CD14-positive monocyte (primary cell): ENCODE measurements at regions not wholly inside any gene's neighbourhood (a gene's known extent, or its start where the extent isn't known, plus 50 kb on each side); places are given as distances from the start of the nearest gene placed in this dataset.

Source experiments
- DNase-seq, 3 donors: peaks; one replicate each; pipeline ENCODE4 v3.0.0-alpha.2; 2011 to 2022
- H2AFZ ChIP-seq: 2 replicates; pipeline ENCODE4 v1.6.0; 2012; ENCODE audit warnings: mild to moderate bottlenecking, low read depth, low read length, inconsistent platforms; ENCODE audit not compliant: insufficient read depth, poor library complexity, severe bottlenecking
- H3K27ac ChIP-seq, 2 donors: 1 replicate in 1 of 2; 2 replicates in 1 of 2; pipeline ENCODE4 v1.5.1; 2012 to 2013; ENCODE audit warnings: low read length in 2 of 2, control low read depth in 1 of 2, inconsistent platforms in 1 of 2, low read depth in 1 of 2, mild to moderate bottlenecking in 1 of 2
- H3K27me3 ChIP-seq, 2 donors: one replicate each; pipeline versions ENCODE4 v1.6.0 to v1.6.1; 2011 to 2013; ENCODE audit warnings: low read length in 2 of 2; ENCODE audit not compliant: control insufficient read depth in 2 of 2, insufficient read depth in 2 of 2
- H3K36me3 ChIP-seq, 2 donors: replicated peaks in 1 of 2; 1 replicate in 1 of 2; 2 replicates in 1 of 2; pipeline versions ENCODE4 v1.5.1 to v1.6.1; 2012 to 2013; ENCODE audit warnings: low read length in 2 of 2, control low read depth in 1 of 2, inconsistent platforms in 1 of 2, mild to moderate bottlenecking in 1 of 2; ENCODE audit not compliant: insufficient read depth in 2 of 2, control insufficient read depth in 1 of 2
- H3K4me1 ChIP-seq, 2 donors: 1 replicate in 1 of 2; 2 replicates in 1 of 2; pipeline versions ENCODE4 v1.5.1 to v1.6.1; 2012 to 2013; ENCODE audit warnings: low read length in 2 of 2, control low read depth in 1 of 2, inconsistent platforms in 1 of 2, mild to moderate bottlenecking in 1 of 2, moderate library complexity in 1 of 2; ENCODE audit not compliant: insufficient read depth in 2 of 2, control insufficient read depth in 1 of 2
- H3K4me2 ChIP-seq: replicated peaks from 2 replicates; pipeline ENCODE3; 2012; ENCODE audit warnings: low read length, moderate library complexity, mild to moderate bottlenecking; ENCODE audit not compliant: poor library complexity, severe bottlenecking; ENCODE audit errors: extremely low read depth
- H3K4me3 ChIP-seq, 3 experiments: fragments of 200-600 bp in 1 of 3; sonication (generic) in 1 of 3; replicated peaks in 1 of 3; 1 replicate in 2 of 3; 2 replicates in 1 of 3; pipeline ENCODE4 v1.5.1; 2011 to 2013; ENCODE audit warnings: low read length in 3 of 3, mild to moderate bottlenecking in 3 of 3, control low read depth in 2 of 3, low read depth in 2 of 3, inconsistent platforms in 1 of 3, moderate library complexity in 1 of 3
- H3K79me2 ChIP-seq: 2 replicates; pipeline ENCODE4 v1.6.0; 2012; ENCODE audit warnings: mild to moderate bottlenecking, control low read depth, inconsistent platforms, low read length, moderate library complexity; ENCODE audit not compliant: insufficient read depth
- H3K9ac ChIP-seq: 2 replicates; pipeline ENCODE4 v1.6.0; 2017; ENCODE audit warnings: low read length, mild to moderate bottlenecking; ENCODE audit not compliant: insufficient read depth, poor library complexity, severe bottlenecking
- H3K9me3 ChIP-seq, 2 donors: replicated peaks in 1 of 2; 1 replicate in 1 of 2; 2 replicates in 1 of 2; pipeline versions ENCODE4 v1.5.1 to v1.6.1; 2012 to 2013; ENCODE audit warnings: low read length in 2 of 2, control low read depth in 1 of 2; ENCODE audit not compliant: control insufficient read depth in 1 of 2, insufficient read depth in 1 of 2
- H4K20me1 ChIP-seq: 2 replicates; pipeline ENCODE4 v1.6.0; 2012; ENCODE audit warnings: mild to moderate bottlenecking, low read length, control low read depth, moderate library complexity; ENCODE audit not compliant: insufficient read depth
- H3K27ac Mint-ChIP-seq, 7 donors: one replicate each; pipeline ENCODE4 v1.8.0; 2020; ENCODE audit warnings: mild to moderate bottlenecking in 7 of 7, mixed read lengths in 7 of 7, moderate library complexity in 6 of 7, inconsistent platforms in 2 of 7
- H3K27me3 Mint-ChIP-seq, 3 donors: one replicate each; pipeline ENCODE4 v1.8.0; 2021 to 2022; ENCODE audit warnings: low read depth in 3 of 3, mild to moderate bottlenecking in 3 of 3, mixed read lengths in 3 of 3, moderate library complexity in 3 of 3, inconsistent platforms in 1 of 3
- H3K36me3 Mint-ChIP-seq, 2 donors: one replicate each; pipeline ENCODE4 v1.8.0; 2020; ENCODE audit warnings: mixed read lengths in 2 of 2, inconsistent platforms in 1 of 2, mild to moderate bottlenecking in 1 of 2
- H3K4me1 Mint-ChIP-seq: one replicate; pipeline ENCODE4 v1.8.0; 2020; ENCODE audit warnings: mild to moderate bottlenecking, mixed read lengths
- H3K4me3 Mint-ChIP-seq, 2 donors: one replicate each; pipeline ENCODE4 v1.8.0; 2020; ENCODE audit warnings: mild to moderate bottlenecking in 2 of 2, mixed read lengths in 2 of 2, moderate library complexity in 1 of 2
- H3K9me3 Mint-ChIP-seq, 7 donors: one replicate each; pipeline ENCODE4 v1.8.0; 2020 to 2022; ENCODE audit warnings: mixed read lengths in 7 of 7, mild to moderate bottlenecking in 6 of 7, moderate library complexity in 6 of 7, inconsistent platforms in 2 of 7
- CTCF ChIP-seq: fragments of 200-600 bp; IDR thresholded peaks from one replicate; pipeline ENCODE4 v1.8.0; 2022; ENCODE audit warnings: antibody characterized with exemption, mild to moderate bottlenecking
- WGBS: methylation state at CpG from one replicate; pipeline ENCODE4 v1.1.5; 2013; ENCODE audit warnings: missing lambda C conversion rate; ENCODE audit not compliant: insufficient coverage; 5-methylcytosine and 5-hydroxymethylcytosine counted together
- intact Hi-C, 2 donors: fragments of 100-400 bp; cut with micrococcal nuclease; formaldehyde crosslinking; loops; one replicate each; pipeline versions ENCODE4 v1.15.0 to v1.15.1; 2023

GRCh38 chr7:68313806-68314205 lies 1284.5 kb upstream of the AUTS2 start:
- H3K4me1 ChIP-seq, result no peaks in the 10 kb centered on the region
- no peak overlapping the region for H3K4me3 ChIP-seq
- WGBS, result no CpG with 5 or more reads among the region's 4 CpGs
- Mint-ChIP-seq H3K27ac (peak overlapping the region in 1 of 7 donors; percentile 40), H3K27me3 (no peaks in the 10 kb centered on the region), H3K4me1 (no peaks in the 10 kb centered on the region), H3K4me3 (no peak overlapping the region), H3K9me3 (peaks cover 3 to 63% (median 37%) of the 10 kb centered on the region in 7 donors), H3K36me3 (no peaks in the 10 kb centered on the region)
- TF ChIP-seq CTCF, result no peak
- peaks cover 51 to 61% of the 10 kb centered on the region in 2 donors for H3K9me3 ChIP-seq
- DNase-seq, result no peak
- H4K20me1 ChIP-seq, result no peaks in the 10 kb centered on the region
- no peak overlapping the region for H3K9ac ChIP-seq
- H3K79me2 ChIP-seq, result no peaks in the 10 kb centered on the region
- H2AFZ ChIP-seq, result no peak overlapping the region
- intact Hi-C loops, result no loop called here
- no peak overlapping the region for H3K27ac ChIP-seq
- no peaks in the 10 kb centered on the region for H3K36me3 ChIP-seq
- H3K4me2 ChIP-seq, result no peak overlapping the region
- H3K27me3 ChIP-seq, result no peaks in the 10 kb centered on the region

- Histone ChIP-seq H3K79me2 (no peaks in the 10 kb centered on the region), H3K4me1 (no peaks in the 10 kb centered on the region), H3K4me3 (no peak overlapping the region), H3K9me3 (peaks cover 50 to 57% of the 10 kb centered on the region in 2 donors), H4K20me1 (no peaks in the 10 kb centered on the region), H3K27me3 (no peaks in the 10 kb centered on the region), H3K4me2 (no peak overlapping the region), H2AFZ (no peak overlapping the region), H3K27ac (no peak overlapping the region), H3K36me3 (no peaks in the 10 kb centered on the region), H3K9ac (no peak overlapping the region)
- WGBS, result 77% methylated on average over 6 of the region's 8 CpGs
- Mint-ChIP-seq H3K36me3 (no peaks in the 10 kb centered on the region), H3K27ac (no peak overlapping the region), H3K27me3 (no peaks in the 10 kb centered on the region), H3K9me3 (peaks cover 3 to 62% (median 37%) of the 10 kb centered on the region in 7 donors), H3K4me3 (no peak overlapping the region), H3K4me1 (no peaks in the 10 kb centered on the region)
- TF ChIP-seq CTCF, result no peak
- no peak for DNase-seq
- intact Hi-C loops, result no loop called here
Observed at GRCh38 chr7:68314208-68314607, 1284.1 kb upstream of the AUTS2 start.
